A549 (cell line): ENCODE measurements at regions not wholly inside any gene's neighbourhood (a gene's known extent, or its start where the extent isn't known, plus 50 kb on each side); places are given as distances from the start of the nearest gene placed in this dataset.

Source experiments
- ATAC-seq, 2 experiments: fragments of 200-7000 bp in 1 of 2; fragments of >200 bp in 1 of 2; cut with Nextera tagmentation in 1 of 2; cut with Tn5 transposase in 1 of 2; 3 replicates each; pipeline versions ENCODE4 v1.8.0 to v1.9.1; 2018 to 2020; ENCODE audit warnings: mild to moderate bottlenecking in 1 of 2, moderate library complexity in 1 of 2
- CTCF ChIA-PET: fragments of 300-600 bp; sonication (Branson Sonifier 250); formaldehyde crosslinking; extraction: SDS; loops from one replicate; lab custom pipeline; 2021; ENCODE audit warnings: antibody characterized with exemption, inconsistent platforms; lab: Yijun Ruan, JAX
- POLR2A ChIA-PET: fragments of 350-600 bp; formaldehyde crosslinking; extraction: SDS; loops from one replicate; lab custom pipeline; 2021; ENCODE audit warnings: antibody characterized with exemption, inconsistent platforms; lab: Yijun Ruan, JAX
- DNase-seq, 2 experiments: peaks; one replicate each; pipeline versions ENCODE4 v3.0.0 to v3.0.0-alpha.2; 2011 to 2016; ENCODE audit warnings: low read depth in 1 of 2, low spot score in 1 of 2
- FAIRE-seq: peaks from 2 replicates; lab custom pipeline; 2011; peaks lifted over from hg19 to GRCh38; lab: Jason Lieb, UNC
- H3K27ac ChIP-seq, 2 experiments: fragments of >200 bp; sonication (Bioruptor Twin); formaldehyde crosslinking; 3 replicates each; pipeline ENCODE4 v1.5.1; 2016 to 2017
- H3K4me1 ChIP-seq: fragments of >200 bp; sonication (Bioruptor Twin); formaldehyde crosslinking; 3 replicates; pipeline ENCODE4 v1.6.1; 2016
- H3K4me2 ChIP-seq: fragments of >200 bp; sonication (Bioruptor Twin); formaldehyde crosslinking; 3 replicates; pipeline ENCODE4 v1.6.1; 2016
- H3K4me3 ChIP-seq: fragments of >200 bp; sonication (Bioruptor Twin); formaldehyde crosslinking; 3 replicates; pipeline ENCODE4 v1.5.1; 2016
- H3K9me3 ChIP-seq: fragments of >200 bp; sonication (Bioruptor Twin); formaldehyde crosslinking; 3 replicates; pipeline ENCODE4 v1.6.1; 2016
- ATOH8 ChIP-seq: fragments of 250-450 bp; sonication (Bioruptor Pico); IDR thresholded peaks from 2 replicates; pipeline ENCODE4 v1.5.0; 2020; ENCODE audit warnings: low read depth, mild to moderate bottlenecking, moderate library complexity
- BCL3 ChIP-seq: fragments of >200 bp; sonication (Bioruptor Twin); formaldehyde crosslinking; IDR thresholded peaks from 3 replicates; pipeline ENCODE4 v1.6.1; 2016
- BHLHE40 ChIP-seq: IDR thresholded peaks from 2 replicates; pipeline ENCODE4 v1.6.1; 2012; ENCODE audit warnings: low read depth, low read length, inconsistent platforms
- CBX8 ChIP-seq: fragments of 200-600 bp; sonication (generic); IDR thresholded peaks from 2 replicates; pipeline ENCODE4 v1.6.1; 2016
- CHD2 ChIP-seq: fragments of 150-350 bp; IDR thresholded peaks from 2 replicates; pipeline ENCODE4 v1.6.1; 2014; ENCODE audit warnings: low read length; ENCODE audit not compliant: partially characterized antibody
- CHD4 ChIP-seq: fragments of 200-600 bp; sonication (generic); IDR thresholded peaks from 2 replicates; pipeline ENCODE4 v1.6.1; 2016; ENCODE audit warnings: antibody characterized with exemption, mild to moderate bottlenecking, borderline replicate concordance
- EHMT2 ChIP-seq: fragments of 200-600 bp; sonication (generic); IDR thresholded peaks from 2 replicates; pipeline ENCODE4 v1.6.1; 2016; ENCODE audit warnings: antibody characterized with exemption, low read depth, mild to moderate bottlenecking, moderate library complexity
- ELK1 ChIP-seq: fragments of 150-350 bp; IDR thresholded peaks from 2 replicates; pipeline ENCODE4 v1.6.1; 2014; ENCODE audit warnings: low read depth, mild to moderate bottlenecking, low read length
- FOSB ChIP-seq: fragments of 250-450 bp; sonication (Bioruptor Pico); IDR thresholded peaks from 2 replicates; pipeline ENCODE4 v1.5.0; 2020; ENCODE audit warnings: mild to moderate bottlenecking, moderate library complexity
- FOXS1 ChIP-seq: fragments of 250-450 bp; sonication (Bioruptor Pico); IDR thresholded peaks from 2 replicates; pipeline ENCODE4 v1.5.0; 2020; ENCODE audit warnings: mild to moderate bottlenecking, moderate library complexity
- GATA3 ChIP-seq: IDR thresholded peaks from 2 replicates; pipeline ENCODE4 v1.6.1; 2012; ENCODE audit warnings: borderline replicate concordance
- HOXA7 ChIP-seq: fragments of 250-450 bp; sonication (Bioruptor Pico); IDR thresholded peaks from 2 replicates; pipeline ENCODE4 v1.5.0; 2020; ENCODE audit warnings: mild to moderate bottlenecking, moderate library complexity
- HOXB5 ChIP-seq: fragments of 250-450 bp; sonication (Bioruptor Pico); IDR thresholded peaks from 2 replicates; pipeline ENCODE4 v1.5.0; 2020; ENCODE audit warnings: mild to moderate bottlenecking, moderate library complexity
- JUN ChIP-seq, 2 experiments: fragments of >200 bp; sonication (Bioruptor Twin); formaldehyde crosslinking; IDR thresholded peaks; 2 replicates in 1 of 2; 3 replicates in 1 of 2; pipeline ENCODE4 v1.6.1; 2016 to 2017
- JUNB ChIP-seq: fragments of >200 bp; sonication (Bioruptor Twin); formaldehyde crosslinking; IDR thresholded peaks from 2 replicates; pipeline ENCODE4 v1.6.1; 2016
- KDM1A ChIP-seq: fragments of 200-600 bp; sonication (generic); IDR thresholded peaks from 2 replicates; pipeline ENCODE4 v1.6.1; 2016; ENCODE audit warnings: low read depth, mild to moderate bottlenecking
- KDM5A ChIP-seq: fragments of 200-600 bp; sonication (generic); IDR thresholded peaks from 2 replicates; pipeline ENCODE4 v1.6.1; 2016; ENCODE audit warnings: antibody characterized with exemption, mild to moderate bottlenecking
- MYC ChIP-seq: IDR thresholded peaks from 2 replicates; pipeline ENCODE4 v1.6.1; 2012; ENCODE audit warnings: mild to moderate bottlenecking, inconsistent platforms, low read length, improper control_type of control experiment, borderline replicate concordance
- NFE2L2 ChIP-seq: fragments of 150-350 bp; conservative IDR thresholded peaks from 2 replicates; pipeline ENCODE4 v1.6.1; 2014; ENCODE audit warnings: low read length
- NPAS2 ChIP-seq: fragments of 250-450 bp; sonication (Bioruptor Pico); IDR thresholded peaks from 2 replicates; pipeline ENCODE4 v1.8.0; 2022; ENCODE audit warnings: mild to moderate bottlenecking, moderate library complexity, borderline replicate concordance
- NR3C1 ChIP-seq: fragments of >200 bp; sonication (Bioruptor Twin); formaldehyde crosslinking; IDR thresholded peaks from 3 replicates; pipeline ENCODE4 v1.6.1; 2017
- RARB ChIP-seq: fragments of 250-450 bp; sonication (Bioruptor Pico); IDR thresholded peaks from 2 replicates; pipeline ENCODE4 v1.8.0; 2021; ENCODE audit warnings: mild to moderate bottlenecking, moderate library complexity
- REST ChIP-seq: fragments of 200-600 bp; sonication (generic); IDR thresholded peaks from 2 replicates; pipeline ENCODE4 v1.6.1; 2016; ENCODE audit warnings: antibody characterized with exemption, mild to moderate bottlenecking, moderate library complexity
- RNF2 ChIP-seq: fragments of 200-600 bp; sonication (generic); IDR thresholded peaks from 2 replicates; pipeline ENCODE4 v1.6.1; 2016; ENCODE audit warnings: low read depth, mild to moderate bottlenecking, antibody characterized with exemption, moderate library complexity, borderline replicate concordance
- SMC3 ChIP-seq: fragments of >200 bp; sonication (Bioruptor Twin); formaldehyde crosslinking; IDR thresholded peaks from 3 replicates; pipeline ENCODE4 v1.6.1; 2018; ENCODE audit warnings: inconsistent platforms
- SREBF2 ChIP-seq: fragments of 450-650 bp; IDR thresholded peaks from 2 replicates; pipeline ENCODE4 v1.6.1; 2014; ENCODE audit warnings: mild to moderate bottlenecking, moderate library complexity
- TFCP2L1 ChIP-seq: fragments of 250-450 bp; sonication (Bioruptor Pico); IDR thresholded peaks from 2 replicates; pipeline ENCODE4 v1.5.0; 2021; ENCODE audit warnings: mild to moderate bottlenecking
- TP53 ChIP-seq: fragments of 250-450 bp; sonication (Bioruptor Pico); IDR thresholded peaks from 2 replicates; pipeline ENCODE4 v1.5.0; 2021; ENCODE audit warnings: mild to moderate bottlenecking, moderate library complexity
- ZC3H11A ChIP-seq: fragments of 450-650 bp; IDR thresholded peaks from 2 replicates; pipeline ENCODE4 v1.6.1; 2014; ENCODE audit warnings: antibody characterized with exemption, mild to moderate bottlenecking
- WGBS: methylation state at CpG from one replicate; pipeline ENCODE4 v1.1.6; 2017; ENCODE audit errors: missing lambda C conversion rate; 5-methylcytosine and 5-hydroxymethylcytosine counted together
- TF ChIP-seq, protein P1 (sequence below): IDR thresholded peaks from 2 replicates; pipeline ENCODE4 v1.6.1; 2012

- POLR2A ChIA-PET = no interaction called here
- WGBS = 50% methylated on average over 8 of the region's 9 CpGs
Observed at GRCh38 chr18:7381307-7381706, 150.4 kb downstream of the LRRC30 start.

GRCh38 chr18:7382328-7383001 lies 151.6 kb downstream of the LRRC30 start:
- 31% methylated on average over 5 of the region's 5 CpGs for WGBS
- Histone ChIP-seq H3K4me3 (no peak overlapping the region), H3K9me3 (0 out of 3 replicates have a peak, but pooled peaks cover 3% of the 10 kb centered on the region), H3K27ac (no peak overlapping the region), H3K4me1 (no peaks in the 10 kb centered on the region), H3K4me2 (no peak overlapping the region)
- ChIA-PET CTCF (no interaction called here), POLR2A (no interaction called here)
- no peak for ATAC-seq
- FAIRE-seq = no peak
- no peak for DNase-seq
- TF ChIP-seq GATA3 (no peak), FOSB (no peak), EHMT2 (no peak), RNF2 (no peak), NFE2L2 (no peak), KDM5A (no peak), NR3C1 (no peak), HOXB5 (no peak), BHLHE40 (no peak), ELK1 (no peak), CHD4 (no peak), SREBF2 (no peak), ATOH8 (CRISPR knock-in tag) (no peak), NPAS2 (CRISPR knock-in tag) (no peak), JUN (IDR thresholded peaks at IDR 0.05) (no peak), JUNB (no peak), MYC (no peak), ZC3H11A (no peak)

More at GRCh38 chr18:7381307-7381706, 150.4 kb downstream of the LRRC30 start:
- DNase-seq (no peak), ATAC-seq (no peak), FAIRE-seq (no peak)
- H3K9me3 ChIP-seq = no peaks in the 10 kb centered on the region
- H3K4me1 ChIP-seq = no peaks in the 10 kb centered on the region
- H3K27ac ChIP-seq = no peak overlapping the region
- H3K4me2 ChIP-seq = no peak overlapping the region
- TF ChIP-seq TP53 (CRISPR knock-in tag) (no peak), SMC3 (no peak), REST (no peak), KDM1A (no peak), FOXS1 (CRISPR knock-in tag) (no peak), FOSB (no peak), RARB (no peak), TFCP2L1 (CRISPR knock-in tag) (no peak), RNF2 (no peak), BCL3 (no peak), MYC (no peak), CHD4 (no peak), CBX8 (no peak), CHD2 (no peak), EHMT2 (no peak), HOXA7 (CRISPR knock-in tag) (no peak), JUN (IDR thresholded peaks at IDR 0.05) (no peak)
- TF ChIP-seq, protein P1, sequence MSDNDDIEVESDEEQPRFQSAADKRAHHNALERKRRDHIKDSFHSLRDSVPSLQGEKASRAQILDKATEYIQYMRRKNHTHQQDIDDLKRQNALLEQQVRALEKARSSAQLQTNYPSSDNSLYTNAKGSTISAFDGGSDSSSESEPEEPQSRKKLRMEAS = no peak
- no peak overlapping the region for H3K4me3 ChIP-seq
- CTCF ChIA-PET = no interaction called here
